Kidney epithelial cell (primary cell): ENCODE measurements at regions not wholly inside any gene's neighbourhood (a gene's known extent, or its start where the extent isn't known, plus 50 kb on each side); places are given as distances from the start of the nearest gene placed in this dataset.

Experiments
- DNase-seq: peaks from one replicate; pipeline ENCODE4 v3.0.0-alpha.2; 2010; ENCODE audit warnings: low read depth
- H3K27me3 ChIP-seq: 2 replicates; pipeline ENCODE4 v1.6.0; 2011; ENCODE audit warnings: low read length; ENCODE audit not compliant: control insufficient read depth, insufficient read depth
- H3K36me3 ChIP-seq: 2 replicates; pipeline ENCODE4 v1.5.1; 2011; ENCODE audit warnings: low read length; ENCODE audit not compliant: control insufficient read depth, insufficient read depth
- H3K4me3 ChIP-seq: 2 replicates; pipeline ENCODE4 v1.5.1; 2011; ENCODE audit warnings: low read depth, mild to moderate bottlenecking, control low read depth, low read length
- CTCF ChIP-seq: IDR thresholded peaks from 2 replicates; pipeline ENCODE4 v1.5.1; 2011; ENCODE audit warnings: mild to moderate bottlenecking, moderate library complexity, low read length, control low read depth, inconsistent platforms; ENCODE audit not compliant: insufficient read depth, poor library complexity, severe bottlenecking

DNA sequence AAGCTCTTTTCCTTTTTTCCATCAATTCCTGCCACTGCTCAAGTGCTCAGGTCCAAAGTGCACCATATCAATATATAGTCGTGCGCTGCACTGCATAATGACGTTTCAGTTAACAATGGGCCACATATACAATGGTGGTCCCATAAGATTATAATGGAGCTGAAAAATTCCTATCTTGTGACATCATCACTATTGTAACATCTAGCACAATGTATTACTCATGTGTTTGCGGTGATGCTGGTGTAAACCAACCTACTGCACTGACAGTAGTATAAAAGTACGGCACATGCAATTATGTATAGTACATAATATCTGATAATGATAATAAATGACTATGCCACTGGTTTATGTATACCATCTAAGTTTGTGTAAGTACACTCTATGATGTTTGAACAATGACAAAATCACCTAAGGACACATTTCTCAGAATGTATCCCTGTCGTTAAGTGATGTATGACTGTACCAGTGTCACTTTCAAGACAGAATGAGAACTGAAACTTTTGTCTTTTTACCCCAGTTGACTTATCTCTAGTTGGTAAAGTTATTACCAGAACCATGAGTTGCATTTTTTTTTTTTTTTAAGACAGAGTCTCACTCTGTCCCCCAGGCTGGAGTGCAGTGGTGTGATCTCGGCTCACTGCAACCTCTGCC is 53.7 kb upstream of the INSM2 start:
- no peak overlapping the region for H3K4me3 ChIP-seq
- no peak for DNase-seq
- H3K36me3 ChIP-seq, result no peaks in the 10 kb centered on the region
- no peaks in the 10 kb centered on the region for H3K27me3 ChIP-seq
- no peak for TF ChIP-seq CTCF

GRCh38 chr14:35482994-35483515 is 50.9 kb upstream of the INSM2 start:
- Histone ChIP-seq H3K36me3 (no peaks in the 10 kb centered on the region), H3K4me3 (no peak overlapping the region), H3K27me3 (no peaks in the 10 kb centered on the region)
- no peak for DNase-seq
- TF ChIP-seq CTCF, result no peak
